ENCODE measurements at regions not wholly inside any gene's neighbourhood (a gene's known extent, or its start where the extent isn't known, plus 50 kb on each side); places are given as distances from the start of the nearest gene placed in this dataset.

DNA sequence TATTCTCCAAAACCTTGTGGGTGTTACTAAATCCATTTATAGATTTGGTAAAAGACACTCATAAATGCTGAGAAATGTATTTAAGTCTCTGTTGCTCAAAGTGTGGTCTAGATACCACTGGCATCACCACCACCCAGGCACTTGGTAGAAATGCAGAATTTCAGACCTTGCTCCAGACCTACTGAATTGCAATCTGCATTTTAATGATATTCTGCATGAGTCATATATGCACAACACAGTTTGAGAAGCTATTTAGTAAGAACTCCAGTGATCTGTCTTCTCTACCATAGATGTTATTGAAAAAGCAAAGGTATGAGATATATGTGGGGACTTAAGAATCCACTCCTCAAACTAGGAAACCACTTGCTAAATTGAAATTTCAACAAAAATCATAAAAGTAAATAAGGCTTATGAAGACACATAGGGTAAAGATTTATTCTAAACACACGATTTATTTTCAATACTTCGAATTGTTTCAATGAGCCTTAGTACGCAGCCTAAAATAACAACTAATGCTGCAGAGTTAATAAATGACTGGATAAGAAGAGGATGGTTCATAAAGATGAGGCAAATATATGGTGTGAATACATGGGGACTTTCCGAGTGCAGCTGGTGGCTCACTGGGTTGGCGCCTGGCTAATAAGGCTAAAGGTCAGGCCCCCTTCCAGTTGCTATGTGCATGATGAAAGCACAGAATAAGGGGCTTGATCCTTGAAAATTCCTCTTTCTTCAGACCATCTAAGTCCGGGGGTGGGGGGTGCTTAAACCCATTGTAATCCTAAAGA is 813.3 kb downstream of the NR2F2 start:
- TF ChIP-seq POLR2A (IDR thresholded peaks at IDR 0.05), result no peak
- TF ChIP-seq, protein P1, sequence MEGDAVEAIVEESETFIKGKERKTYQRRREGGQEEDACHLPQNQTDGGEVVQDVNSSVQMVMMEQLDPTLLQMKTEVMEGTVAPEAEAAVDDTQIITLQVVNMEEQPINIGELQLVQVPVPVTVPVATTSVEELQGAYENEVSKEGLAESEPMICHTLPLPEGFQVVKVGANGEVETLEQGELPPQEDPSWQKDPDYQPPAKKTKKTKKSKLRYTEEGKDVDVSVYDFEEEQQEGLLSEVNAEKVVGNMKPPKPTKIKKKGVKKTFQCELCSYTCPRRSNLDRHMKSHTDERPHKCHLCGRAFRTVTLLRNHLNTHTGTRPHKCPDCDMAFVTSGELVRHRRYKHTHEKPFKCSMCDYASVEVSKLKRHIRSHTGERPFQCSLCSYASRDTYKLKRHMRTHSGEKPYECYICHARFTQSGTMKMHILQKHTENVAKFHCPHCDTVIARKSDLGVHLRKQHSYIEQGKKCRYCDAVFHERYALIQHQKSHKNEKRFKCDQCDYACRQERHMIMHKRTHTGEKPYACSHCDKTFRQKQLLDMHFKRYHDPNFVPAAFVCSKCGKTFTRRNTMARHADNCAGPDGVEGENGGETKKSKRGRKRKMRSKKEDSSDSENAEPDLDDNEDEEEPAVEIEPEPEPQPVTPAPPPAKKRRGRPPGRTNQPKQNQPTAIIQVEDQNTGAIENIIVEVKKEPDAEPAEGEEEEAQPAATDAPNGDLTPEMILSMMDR (IDR thresholded peaks at IDR 0.05 in 4 of 5, conservative IDR thresholded peaks at IDR 0.05 in 1 of 5), result no peak

Data from gastrocnemius medialis (tissue), 4 donors.